Fibroblast of skin of abdomen (primary cell): ENCODE measurements at regions not wholly inside any gene's neighbourhood (a gene's known extent, or its start where the extent isn't known, plus 50 kb on each side); places are given as distances from the start of the nearest gene placed in this dataset.

Experiments
- DNase-seq: peaks from one replicate; pipeline ENCODE4 v3.0.0-alpha.2; 2013

- peak; percentile 11 for DNase-seq
Measured at GRCh38 chr16:62445909-62446308, 409.7 kb upstream of the CDH8 start.

- no peak for DNase-seq
Measured at GRCh38 chr16:62424206-62424605, 388.0 kb upstream of the CDH8 start.

- no peak for DNase-seq
Measured at GRCh38 chr16:62408760-62409159, 372.5 kb upstream of the CDH8 start.

- no peak for DNase-seq
Measured at GRCh38 chr16:62406387-62406786, 370.1 kb upstream of the CDH8 start.

- DNase-seq = no peak
Measured at GRCh38 chr16:62404842-62405611, 368.8 kb upstream of the CDH8 start.

- DNase-seq = no peak
Measured at GRCh38 chr16:62392698-62393097, 356.5 kb upstream of the CDH8 start.

GRCh38 chr16:62391940-62392339 is 355.7 kb upstream of the CDH8 start:
- DNase-seq = no peak

- peak; percentile 12 for DNase-seq
Measured at GRCh38 chr16:62391134-62391533, 354.9 kb upstream of the CDH8 start.

- no peak for DNase-seq
Measured at GRCh38 chr16:62390214-62390613, 354.0 kb upstream of the CDH8 start.

GRCh38 chr16:62386411-62386810 is 350.2 kb upstream of the CDH8 start:
- no peak for DNase-seq

- DNase-seq = no peak
Measured at GRCh38 chr16:62383941-62384340, 347.7 kb upstream of the CDH8 start.

GRCh38 chr16:62370445-62370844 is 334.2 kb upstream of the CDH8 start:
- no peak for DNase-seq

- no peak for DNase-seq
Measured at GRCh38 chr16:62363501-62363900, 327.3 kb upstream of the CDH8 start.

- no peak for DNase-seq
Measured at GRCh38 chr16:62353355-62353754, 317.1 kb upstream of the CDH8 start.

- DNase-seq = no peak
Measured at GRCh38 chr16:62342216-62342615, 306.0 kb upstream of the CDH8 start.

- DNase-seq = no peak
Measured at GRCh38 chr16:62335356-62335755, 299.1 kb upstream of the CDH8 start.

GRCh38 chr16:62321606-62322005 is 285.4 kb upstream of the CDH8 start:
- no peak for DNase-seq

- no peak for DNase-seq
Measured at GRCh38 chr16:62298600-62298999, 262.4 kb upstream of the CDH8 start.

GRCh38 chr16:62294213-62294972 is 258.2 kb upstream of the CDH8 start:
- no peak for DNase-seq

GRCh38 chr16:62288990-62289629 is 252.9 kb upstream of the CDH8 start:
- DNase-seq = no peak

GRCh38 chr16:62280506-62280905 is 244.3 kb upstream of the CDH8 start:
- DNase-seq = no peak

GRCh38 chr16:62277942-62278341 is 241.7 kb upstream of the CDH8 start:
- DNase-seq = no peak

GRCh38 chr16:62276637-62277036 is 240.4 kb upstream of the CDH8 start:
- DNase-seq = no peak

GRCh38 chr16:62272035-62272434 is 235.8 kb upstream of the CDH8 start:
- no peak for DNase-seq
